ENCODE measurements at regions not wholly inside any gene's neighbourhood (a gene's known extent, or its start where the extent isn't known, plus 50 kb on each side); places are given as distances from the start of the nearest gene placed in this dataset.

GRCh38 chr5:153421676-153422075 lies 68.8 kb upstream of the GRIA1 start:
- TF ChIP-seq, protein P1, sequence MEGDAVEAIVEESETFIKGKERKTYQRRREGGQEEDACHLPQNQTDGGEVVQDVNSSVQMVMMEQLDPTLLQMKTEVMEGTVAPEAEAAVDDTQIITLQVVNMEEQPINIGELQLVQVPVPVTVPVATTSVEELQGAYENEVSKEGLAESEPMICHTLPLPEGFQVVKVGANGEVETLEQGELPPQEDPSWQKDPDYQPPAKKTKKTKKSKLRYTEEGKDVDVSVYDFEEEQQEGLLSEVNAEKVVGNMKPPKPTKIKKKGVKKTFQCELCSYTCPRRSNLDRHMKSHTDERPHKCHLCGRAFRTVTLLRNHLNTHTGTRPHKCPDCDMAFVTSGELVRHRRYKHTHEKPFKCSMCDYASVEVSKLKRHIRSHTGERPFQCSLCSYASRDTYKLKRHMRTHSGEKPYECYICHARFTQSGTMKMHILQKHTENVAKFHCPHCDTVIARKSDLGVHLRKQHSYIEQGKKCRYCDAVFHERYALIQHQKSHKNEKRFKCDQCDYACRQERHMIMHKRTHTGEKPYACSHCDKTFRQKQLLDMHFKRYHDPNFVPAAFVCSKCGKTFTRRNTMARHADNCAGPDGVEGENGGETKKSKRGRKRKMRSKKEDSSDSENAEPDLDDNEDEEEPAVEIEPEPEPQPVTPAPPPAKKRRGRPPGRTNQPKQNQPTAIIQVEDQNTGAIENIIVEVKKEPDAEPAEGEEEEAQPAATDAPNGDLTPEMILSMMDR (conservative IDR thresholded peaks at IDR 0.05) = no peak
- TF ChIP-seq ZFX (IDR thresholded peaks at IDR 0.05) = no peak

Data from C4-2B (cell line).